Loucy (cell line): ENCODE measurements at regions not wholly inside any gene's neighbourhood (a gene's known extent, or its start where the extent isn't known, plus 50 kb on each side); places are given as distances from the start of the nearest gene placed in this dataset.

Experiments
- EZH2phosphoT487 ChIP-seq: fragments of 200-600 bp; IDR thresholded peaks from 2 replicates; pipeline ENCODE4 v1.6.1; 2018; ENCODE audit warnings: antibody characterized with exemption, mild to moderate bottlenecking, moderate library complexity, borderline replicate concordance
- TF ChIP-seq, protein P1 (sequence below): fragments of 200-600 bp; sonication (generic); conservative IDR thresholded peaks from 2 replicates; pipeline ENCODE4 v1.5.1; 2014; ENCODE audit warnings: mild to moderate bottlenecking, antibody characterized with exemption, low read length

- TF ChIP-seq, protein P1, sequence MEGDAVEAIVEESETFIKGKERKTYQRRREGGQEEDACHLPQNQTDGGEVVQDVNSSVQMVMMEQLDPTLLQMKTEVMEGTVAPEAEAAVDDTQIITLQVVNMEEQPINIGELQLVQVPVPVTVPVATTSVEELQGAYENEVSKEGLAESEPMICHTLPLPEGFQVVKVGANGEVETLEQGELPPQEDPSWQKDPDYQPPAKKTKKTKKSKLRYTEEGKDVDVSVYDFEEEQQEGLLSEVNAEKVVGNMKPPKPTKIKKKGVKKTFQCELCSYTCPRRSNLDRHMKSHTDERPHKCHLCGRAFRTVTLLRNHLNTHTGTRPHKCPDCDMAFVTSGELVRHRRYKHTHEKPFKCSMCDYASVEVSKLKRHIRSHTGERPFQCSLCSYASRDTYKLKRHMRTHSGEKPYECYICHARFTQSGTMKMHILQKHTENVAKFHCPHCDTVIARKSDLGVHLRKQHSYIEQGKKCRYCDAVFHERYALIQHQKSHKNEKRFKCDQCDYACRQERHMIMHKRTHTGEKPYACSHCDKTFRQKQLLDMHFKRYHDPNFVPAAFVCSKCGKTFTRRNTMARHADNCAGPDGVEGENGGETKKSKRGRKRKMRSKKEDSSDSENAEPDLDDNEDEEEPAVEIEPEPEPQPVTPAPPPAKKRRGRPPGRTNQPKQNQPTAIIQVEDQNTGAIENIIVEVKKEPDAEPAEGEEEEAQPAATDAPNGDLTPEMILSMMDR: no peak
- TF ChIP-seq EZH2phosphoT487: no peak
These were observed 222.7 kb downstream of the NUF2 start for GRCh38 chr1:163544441-163544840.
